HepG2 (cell line): ENCODE measurements at regions not wholly inside any gene's neighbourhood (a gene's known extent, or its start where the extent isn't known, plus 50 kb on each side); places are given as distances from the start of the nearest gene placed in this dataset.

Experiments used
- ATAC-seq: fragments of 200-7000 bp; cut with Tn5 transposase; 3 replicates; pipeline ENCODE4 v1.9.1; 2020; ENCODE audit warnings: mild to moderate bottlenecking, moderate library complexity
- BruUV-seq: library from RNA; stranded (reverse); fragments of 400-500 nt; replicated peaks from 2 replicates; lab custom pipeline; 2021; lab: Mats Ljungman, UMichigan
- CTCF ChIA-PET: fragments of 300-600 bp; formaldehyde crosslinking; extraction: SDS; loops from one replicate; lab custom pipeline; 2021; ENCODE audit warnings: low total read pairs, inconsistent platforms, low intra/inter-chr PET ratio; lab: Yijun Ruan, JAX
- POLR2A ChIA-PET: fragments of 350-600 bp; sonication (Branson Sonifier 250); formaldehyde crosslinking; loops from one replicate; lab custom pipeline; 2020; ENCODE audit warnings: antibody characterized with exemption, inconsistent platforms; lab: Yijun Ruan, JAX
- DNase-seq: peaks from one replicate; pipeline ENCODE4 v3.0.0-alpha.2; 2015; ENCODE audit warnings: low spot score
- FAIRE-seq: peaks from 3 replicates; lab custom pipeline; 2011; peaks lifted over from hg19 to GRCh38; lab: Jason Lieb, UNC
- H2AFZ ChIP-seq: one replicate; pipeline ENCODE4 v1.6.1; 2011; ENCODE audit warnings: low read length, inconsistent platforms
- H3K27ac ChIP-seq: fragments of 300-600 bp; 3 replicates; pipeline ENCODE4 v1.8.0; 2011; ENCODE audit warnings: mixed run types, mild to moderate bottlenecking, mixed read lengths, low read length, inconsistent platforms; ENCODE audit not compliant: insufficient read depth; ENCODE audit errors: extremely low read length
- H3K27me3 ChIP-seq, 2 experiments: fragments of 200-600 bp in 1 of 2; 2 replicates in 1 of 2; 3 replicates in 1 of 2; pipeline versions ENCODE4 v1.6.0 to v1.8.0; 2011; ENCODE audit warnings: low read length in 2 of 2, mild to moderate bottlenecking in 2 of 2, moderate library complexity in 2 of 2, inconsistent platforms in 1 of 2; ENCODE audit not compliant: insufficient read depth in 2 of 2, control insufficient read depth in 1 of 2
- H3K36me3 ChIP-seq, 2 experiments: fragments of 200-600 bp in 1 of 2; replicated peaks in 1 of 2; 2 replicates in 1 of 2; 3 replicates in 1 of 2; pipeline versions ENCODE4 v1.5.1 to v1.8.0; 2011; ENCODE audit warnings: low read length in 2 of 2, inconsistent platforms in 1 of 2; ENCODE audit not compliant: insufficient read depth in 2 of 2, control insufficient read depth in 1 of 2
- H3K4me1 ChIP-seq: 2 replicates; pipeline ENCODE4 v1.5.1; 2012; ENCODE audit warnings: low read length, inconsistent platforms; ENCODE audit not compliant: insufficient read depth
- H3K4me2 ChIP-seq: 2 replicates; pipeline ENCODE4 v1.6.0; 2011; ENCODE audit warnings: low read depth, low read length, inconsistent platforms
- H3K4me3 ChIP-seq, 3 experiments: fragments of 200-600 bp in 1 of 3; sonication (generic), shearing (Covaris generic) in 1 of 3; replicated peaks in 1 of 3; 2 replicates each; pipeline ENCODE4 v1.5.1; 2011 to 2016; ENCODE audit warnings: low read length in 3 of 3, inconsistent platforms in 2 of 3, low read depth in 2 of 3, mild to moderate bottlenecking in 2 of 3, control low read depth in 1 of 3, mixed read lengths in 1 of 3; ENCODE audit not compliant: insufficient read depth in 1 of 3
- H3K79me2 ChIP-seq: one replicate; pipeline ENCODE4 v1.6.1; 2011; ENCODE audit warnings: low read length, inconsistent platforms; ENCODE audit not compliant: insufficient read depth
- H3K9ac ChIP-seq: 2 replicates; pipeline ENCODE4 v1.6.0; 2011; ENCODE audit warnings: mild to moderate bottlenecking, low read depth, low read length, inconsistent platforms; ENCODE audit not compliant: insufficient read depth
- H3K9me3 ChIP-seq: 2 replicates; pipeline ENCODE4 v1.5.1; 2012; ENCODE audit warnings: mild to moderate bottlenecking, low read length
- H4K20me1 ChIP-seq: 2 replicates; pipeline ENCODE4 v1.6.0; 2011; ENCODE audit warnings: inconsistent platforms, mild to moderate bottlenecking, low read length, moderate library complexity; ENCODE audit not compliant: insufficient read depth
- ELF4 ChIP-seq: sonication (generic); formaldehyde crosslinking; IDR thresholded peaks from 2 replicates; pipeline ENCODE4 v1.5.0; 2020; ENCODE audit warnings: missing genetic modification reagents, mild to moderate bottlenecking, moderate library complexity, borderline replicate concordance
- EP300 ChIP-seq, 3 experiments: sonication (generic) in 1 of 3; formaldehyde crosslinking in 1 of 3; IDR thresholded peaks; 2 replicates each; pipeline versions ENCODE4 v1.5.1 to v1.6.1; 2011 to 2020; ENCODE audit warnings: low read depth in 2 of 3, low read length in 2 of 3, borderline replicate concordance in 1 of 3, improper control_type of control experiment in 1 of 3, mild to moderate bottlenecking in 1 of 3, missing genetic modification reagents in 1 of 3, moderate library complexity in 1 of 3
- JUND ChIP-seq: sonication (generic); formaldehyde crosslinking; IDR thresholded peaks from 2 replicates; pipeline ENCODE4 v1.8.0; 2022; ENCODE audit warnings: mild to moderate bottlenecking, missing genetic modification reagents
- KAT8 ChIP-seq: IDR thresholded peaks from 2 replicates; pipeline ENCODE4 v1.6.1; 2016; ENCODE audit warnings: missing genetic modification reagents, missing compliant biosample characterization
- KLF11 ChIP-seq: IDR thresholded peaks from 2 replicates; pipeline ENCODE4 v1.6.1; 2016; ENCODE audit warnings: missing compliant biosample characterization
- MAFG ChIP-seq: sonication (generic); formaldehyde crosslinking; IDR thresholded peaks from 2 replicates; pipeline ENCODE4 v1.5.1; 2020; ENCODE audit warnings: mild to moderate bottlenecking, missing genetic modification reagents
- NFYC ChIP-seq: IDR thresholded peaks from 2 replicates; pipeline ENCODE4 v1.6.1; 2016; ENCODE audit warnings: missing genetic modification reagents, missing compliant biosample characterization
- TBL1XR1 ChIP-seq: fragments of 150-350 bp; IDR thresholded peaks from 2 replicates; pipeline ENCODE4 v1.6.1; 2014; ENCODE audit warnings: borderline replicate concordance, low read length; ENCODE audit not compliant: partially characterized antibody
- ZBTB21 ChIP-seq: sonication (generic); formaldehyde crosslinking; IDR thresholded peaks from 2 replicates; pipeline ENCODE4 v1.4.0; 2020; ENCODE audit warnings: missing genetic modification reagents
- ZBTB46 ChIP-seq: sonication (generic); formaldehyde crosslinking; IDR thresholded peaks from 2 replicates; pipeline ENCODE4 v1.4.0; 2020; ENCODE audit warnings: mild to moderate bottlenecking, missing genetic modification reagents, borderline replicate concordance
- ZNF17 ChIP-seq: sonication (generic); formaldehyde crosslinking; IDR thresholded peaks from 2 replicates; pipeline ENCODE4 v1.5.0; 2020; ENCODE audit warnings: mild to moderate bottlenecking, missing genetic modification reagents
- ZNF33A ChIP-seq: sonication (generic); formaldehyde crosslinking; IDR thresholded peaks from 2 replicates; pipeline ENCODE4 v1.5.1; 2020; ENCODE audit warnings: missing genetic modification reagents, mild to moderate bottlenecking, moderate library complexity, borderline replicate concordance
- ZNF382 ChIP-seq: sonication (generic); formaldehyde crosslinking; IDR thresholded peaks from 2 replicates; pipeline ENCODE4 v1.5.0; 2020; ENCODE audit warnings: missing genetic modification reagents, mild to moderate bottlenecking, borderline replicate concordance
- ZNF414 ChIP-seq: sonication (generic); formaldehyde crosslinking; IDR thresholded peaks from 2 replicates; pipeline ENCODE4 v1.5.0; 2020; ENCODE audit warnings: missing genetic modification reagents
- ZNF562 ChIP-seq: sonication (generic); formaldehyde crosslinking; IDR thresholded peaks from 2 replicates; pipeline ENCODE4 v1.8.0; 2022; ENCODE audit warnings: missing genetic modification reagents, borderline replicate concordance
- ZNF7 ChIP-seq: IDR thresholded peaks from 2 replicates; pipeline ENCODE4 v1.6.1; 2016; ENCODE audit warnings: missing biosample characterization, missing genetic modification reagents
- ZNF703 ChIP-seq: sonication (generic); formaldehyde crosslinking; IDR thresholded peaks from 2 replicates; pipeline ENCODE4 v1.5.1; 2020; ENCODE audit warnings: missing genetic modification reagents, mild to moderate bottlenecking, moderate library complexity, borderline replicate concordance
- ZNF737 ChIP-seq: sonication (generic); formaldehyde crosslinking; IDR thresholded peaks from 2 replicates; pipeline ENCODE4 v1.5.0; 2020; ENCODE audit warnings: missing genetic modification reagents, mild to moderate bottlenecking, borderline replicate concordance
- ZNF883 ChIP-seq: sonication (generic); formaldehyde crosslinking; IDR thresholded peaks from 2 replicates; pipeline ENCODE4 v1.5.1; 2020; ENCODE audit warnings: mild to moderate bottlenecking, missing genetic modification reagents; ENCODE audit errors: not compliant biosample characterization
- WGBS: methylation state at CpG from one replicate; pipeline ENCODE4 v1.1.6; 2017; ENCODE audit warnings: low lambda C conversion rate; 5-methylcytosine and 5-hydroxymethylcytosine counted together
- in situ Hi-C: cut with HindIII; loops from 2 replicates; pipeline ENCODE4 v1.10.0; 2017; ENCODE audit warnings: low pct_unique_long_range_greater_than_20kb; ENCODE audit not compliant: extremely low pct_ligation_motif_present
- intact Hi-C: fragments of 100-400 bp; cut with micrococcal nuclease; formaldehyde crosslinking; loops from one replicate; pipeline ENCODE4 v1.10.0; 2022; ENCODE audit not compliant: unreplicated experiment

- BruUV-seq = no TSS peak
- H3K79me2 ChIP-seq = no peaks in the 10 kb centered on the region
- no peak overlapping the region for H3K27ac ChIP-seq
- H3K9me3 ChIP-seq = no peaks in the 10 kb centered on the region
- intact Hi-C loops = no loop called here
- POLR2A ChIA-PET = no interaction called here
- no peaks in the 10 kb centered on the region for H3K4me1 ChIP-seq
- no peak for DNase-seq
- H3K4me2 ChIP-seq = no peak overlapping the region
- H2AFZ ChIP-seq = no peak overlapping the region
- no peak overlapping the region for H3K9ac ChIP-seq
- TF ChIP-seq ZNF703 (CRISPR knock-in tag) (no peak), ZNF737 (CRISPR knock-in tag) (no peak), KAT8 (CRISPR knock-in tag) (no peak), ZNF562 (CRISPR knock-in tag) (no peak), ZNF7 (CRISPR knock-in tag) (no peak), MAFG (CRISPR knock-in tag) (no peak), JUND (no peak), ZNF17 (CRISPR knock-in tag) (no peak), ZNF883 (CRISPR knock-in tag) (no peak), KLF11 (CRISPR knock-in tag) (no peak), ZNF382 (no peak), ZNF414 (no peak), EP300 (IDR thresholded peaks at IDR 0.05; ENCODE audit: low read depth in 2 of 2, low read length in 2 of 2) (no peak), EP300 (CRISPR knock-in tag; IDR thresholded peaks at IDR 0.05; ENCODE audit: borderline replicate concordance) (no peak), NFYC (CRISPR knock-in tag) (no peak), ZBTB46 (CRISPR knock-in tag) (no peak), ELF4 (CRISPR knock-in tag) (no peak), ZBTB21 (CRISPR knock-in tag) (no peak), TBL1XR1 (no peak), ZNF33A (CRISPR knock-in tag) (no peak)
- TF ChIP-seq, all 625 proteins: peak for 0
- no peaks in the 10 kb centered on the region for H4K20me1 ChIP-seq
- no peaks in the 10 kb centered on the region for H3K27me3 ChIP-seq
- FAIRE-seq (no peak), ATAC-seq (no peak)
- CTCF ChIA-PET = no interaction called here
- 29% methylated on average over 9 of the region's 9 CpGs for WGBS
- H3K4me3 ChIP-seq = no peak overlapping the region
- in situ Hi-C loops = no loop called here
- no peaks in the 10 kb centered on the region for H3K36me3 ChIP-seq
These were observed 171.0 kb upstream of the PPP1R2C start for GRCh38 chrX:42948723-42949657.
